WTC11 (cell line): ENCODE measurements at regions not wholly inside any gene's neighbourhood (a gene's known extent, or its start where the extent isn't known, plus 50 kb on each side); places are given as distances from the start of the nearest gene placed in this dataset.

Source experiments
- ATAC-seq: fragments of 200-7000 bp; cut with Tn5 transposase; 2 replicates; pipeline ENCODE4 v1.10.0; 2021; ENCODE audit warnings: mild to moderate bottlenecking, moderate library complexity
- CTCF ChIA-PET: fragments of 300-600 bp; sonication (Branson Sonifier 250); formaldehyde crosslinking; loops from one replicate; lab custom pipeline; 2021; ENCODE audit warnings: antibody characterized with exemption; lab: Charles Lee
- POLR2A ChIA-PET: fragments of 350-600 bp; sonication (Branson Sonifier 250); formaldehyde crosslinking; loops from one replicate; lab custom pipeline; 2021; ENCODE audit warnings: antibody characterized with exemption; lab: Charles Lee
- DNase-seq: peaks from one replicate; pipeline ENCODE4 v3.0.0; 2021; ENCODE audit warnings: low spot score
- H3K27ac Mint-ChIP-seq: 2 replicates; pipeline ENCODE4 v1.8.0; 2021; ENCODE audit warnings: mixed read lengths
- H3K27me3 Mint-ChIP-seq: 2 replicates; pipeline ENCODE4 v1.8.0; 2021; ENCODE audit warnings: low read depth, mild to moderate bottlenecking, moderate library complexity, mixed read lengths
- H3K36me3 Mint-ChIP-seq: 2 replicates; pipeline ENCODE4 v1.8.0; 2021; ENCODE audit warnings: mixed read lengths
- H3K4me1 Mint-ChIP-seq: 2 replicates; pipeline ENCODE4 v1.8.0; 2022; ENCODE audit warnings: mixed read lengths
- H3K4me3 Mint-ChIP-seq: 2 replicates; pipeline ENCODE4 v1.8.0; 2021; ENCODE audit warnings: mild to moderate bottlenecking, moderate library complexity, mixed read lengths
- H3K9me3 Mint-ChIP-seq: 2 replicates; pipeline ENCODE4 v1.8.0; 2021; ENCODE audit warnings: mixed read lengths
- ATF1 ChIP-seq: sonication (generic); formaldehyde crosslinking; IDR thresholded peaks from 2 replicates; pipeline ENCODE4 v1.8.1; 2023; ENCODE audit warnings: mild to moderate bottlenecking, moderate library complexity, missing genetic modification reagents
- HMGA2 ChIP-seq: fragments of 250-450 bp; sonication (Bioruptor Pico); IDR thresholded peaks from 2 replicates; pipeline ENCODE4 v1.4.0; 2021; ENCODE audit warnings: mild to moderate bottlenecking, moderate library complexity
- JAZF1 ChIP-seq: fragments of 250-450 bp; sonication (Bioruptor Pico); IDR thresholded peaks from 2 replicates; pipeline ENCODE4 v1.9.0; 2021; ENCODE audit warnings: moderate library complexity, mild to moderate bottlenecking, inconsistent platforms
- JUN ChIP-seq: sonication (generic); formaldehyde crosslinking; IDR thresholded peaks from 2 replicates; pipeline ENCODE4 v1.8.0; 2023; ENCODE audit warnings: mild to moderate bottlenecking, missing genetic modification reagents
- NFATC4 ChIP-seq: fragments of 250-450 bp; sonication (Bioruptor Pico); IDR thresholded peaks from 2 replicates; pipeline ENCODE4 v1.9.0; 2021; ENCODE audit warnings: mild to moderate bottlenecking
- NR2C2 ChIP-seq: sonication (generic); formaldehyde crosslinking; IDR thresholded peaks from 2 replicates; pipeline ENCODE4 v1.8.0; 2022; ENCODE audit warnings: mild to moderate bottlenecking, missing genetic modification reagents
- OVOL2 ChIP-seq: fragments of 250-450 bp; sonication (Bioruptor Pico); IDR thresholded peaks from 2 replicates; pipeline ENCODE4 v1.9.0; 2021; ENCODE audit warnings: mild to moderate bottlenecking, borderline replicate concordance
- RORB ChIP-seq: fragments of 250-450 bp; sonication (Bioruptor Pico); IDR thresholded peaks from 2 replicates; pipeline ENCODE4 v1.9.0; 2021; ENCODE audit warnings: mild to moderate bottlenecking
- SP1 ChIP-seq: sonication (generic); formaldehyde crosslinking; conservative IDR thresholded peaks from 2 replicates; pipeline ENCODE4 v1.8.1; 2022; ENCODE audit warnings: missing genetic modification reagents
- TCF7 ChIP-seq: sonication (generic); formaldehyde crosslinking; IDR thresholded peaks from 2 replicates; pipeline ENCODE4 v1.8.0; 2022; ENCODE audit warnings: mild to moderate bottlenecking, low read depth, missing genetic modification reagents, moderate library complexity
- TEAD1 ChIP-seq: sonication (generic); formaldehyde crosslinking; IDR thresholded peaks from 2 replicates; pipeline ENCODE4 v1.8.0; 2022; ENCODE audit warnings: mild to moderate bottlenecking, missing genetic modification reagents
- TEAD4 ChIP-seq: sonication (generic); formaldehyde crosslinking; IDR thresholded peaks from 2 replicates; pipeline ENCODE4 v1.8.0; 2022; ENCODE audit warnings: mild to moderate bottlenecking, missing genetic modification reagents
- ZBTB21 ChIP-seq: sonication (generic); formaldehyde crosslinking; IDR thresholded peaks from 2 replicates; pipeline ENCODE4 v1.8.1; 2023; ENCODE audit warnings: mild to moderate bottlenecking, missing genetic modification reagents, borderline replicate concordance
- ZNF138 ChIP-seq: sonication (generic); formaldehyde crosslinking; conservative IDR thresholded peaks from 2 replicates; pipeline ENCODE4 v1.8.1; 2022; ENCODE audit warnings: mild to moderate bottlenecking, moderate library complexity, missing genetic modification reagents
- ZNF317 ChIP-seq: sonication (generic); formaldehyde crosslinking; IDR thresholded peaks from 2 replicates; pipeline ENCODE4 v1.8.1; 2023; ENCODE audit warnings: low read depth, mild to moderate bottlenecking, moderate library complexity, missing genetic modification reagents, borderline replicate concordance
- ZNF423 ChIP-seq: fragments of 250-450 bp; sonication (Bioruptor Pico); IDR thresholded peaks from 2 replicates; pipeline ENCODE4 v2.1.2; 2022; ENCODE audit warnings: mild to moderate bottlenecking, moderate library complexity
- TF ChIP-seq, protein P1 (sequence below): fragments of 250-450 bp; sonication (Bioruptor Pico); IDR thresholded peaks from 2 replicates; pipeline ENCODE4 v1.9.0; 2021; ENCODE audit warnings: mild to moderate bottlenecking
- TF ChIP-seq, protein P2 (sequence below): fragments of 250-450 bp; sonication (Bioruptor Pico); IDR thresholded peaks from 2 replicates; pipeline ENCODE4 v1.9.0; 2021; ENCODE audit warnings: moderate library complexity, mild to moderate bottlenecking, inconsistent platforms, borderline replicate concordance
- TF ChIP-seq, protein P3 (sequence below): sonication (generic); formaldehyde crosslinking; IDR thresholded peaks from 2 replicates; pipeline ENCODE4 v1.8.0; 2023; ENCODE audit warnings: mild to moderate bottlenecking, missing genetic modification reagents
- TF ChIP-seq, protein P4 (sequence below): sonication (generic); formaldehyde crosslinking; IDR thresholded peaks from 2 replicates; pipeline ENCODE4 v1.8.1; 2023; ENCODE audit warnings: mild to moderate bottlenecking, missing genetic modification reagents
- TF ChIP-seq, protein P5 (sequence below): sonication (generic); formaldehyde crosslinking; IDR thresholded peaks from 2 replicates; pipeline ENCODE4 v1.8.1; 2023; ENCODE audit warnings: mild to moderate bottlenecking, moderate library complexity, missing genetic modification reagents

DNA sequence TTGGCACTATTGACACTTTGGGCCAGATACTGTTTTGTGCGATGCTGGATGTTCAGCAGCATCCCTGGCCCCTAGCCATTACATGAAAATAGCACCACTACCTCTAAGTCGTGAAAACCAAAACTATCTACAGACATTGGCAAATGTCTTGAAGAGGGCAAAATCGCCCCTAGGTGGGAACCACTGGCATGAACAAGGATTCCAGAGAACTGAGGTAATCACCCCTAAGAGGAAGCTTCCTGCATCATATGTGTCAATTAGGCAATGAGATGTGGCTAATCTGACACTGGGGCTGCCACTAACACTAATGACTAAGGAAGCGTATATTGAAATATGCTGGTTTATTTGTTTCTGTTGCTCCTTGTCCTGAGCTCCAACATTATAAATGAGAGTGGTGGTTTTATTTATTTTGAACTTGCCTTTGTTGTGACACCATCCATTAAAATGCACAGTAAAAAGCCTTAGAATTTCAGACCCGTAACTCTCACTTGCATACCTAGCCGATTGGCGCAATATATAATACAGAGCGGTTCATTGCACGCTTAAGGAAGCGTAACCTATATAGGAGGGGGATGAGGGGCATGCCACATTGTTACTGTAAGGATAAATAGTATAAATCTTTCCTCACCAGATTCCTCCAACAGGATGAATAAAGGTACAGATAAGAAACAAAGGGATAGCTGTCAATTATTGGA lies 299.8 kb upstream of the CNTN4 start:
- no peaks in the 10 kb centered on the region for H3K4me1 Mint-ChIP-seq
- TF ChIP-seq OVOL2 (CRISPR knock-in tag): no peak
- TF ChIP-seq JUN (CRISPR knock-in tag): no peak
- peaks cover 80% of the 10 kb centered on the region for H3K9me3 Mint-ChIP-seq
- H3K36me3 Mint-ChIP-seq: peaks cover 70% of the 10 kb centered on the region
- ATAC-seq (no peak), DNase-seq (no peak)
- CTCF ChIA-PET: no interaction called here
- H3K27me3 Mint-ChIP-seq: peaks cover 12% of the 10 kb centered on the region; the same call in 1 of the 2 replicates
- POLR2A ChIA-PET: no interaction called here
- no peak overlapping the region for H3K4me3 Mint-ChIP-seq
- no peak overlapping the region for H3K27ac Mint-ChIP-seq

DNA sequence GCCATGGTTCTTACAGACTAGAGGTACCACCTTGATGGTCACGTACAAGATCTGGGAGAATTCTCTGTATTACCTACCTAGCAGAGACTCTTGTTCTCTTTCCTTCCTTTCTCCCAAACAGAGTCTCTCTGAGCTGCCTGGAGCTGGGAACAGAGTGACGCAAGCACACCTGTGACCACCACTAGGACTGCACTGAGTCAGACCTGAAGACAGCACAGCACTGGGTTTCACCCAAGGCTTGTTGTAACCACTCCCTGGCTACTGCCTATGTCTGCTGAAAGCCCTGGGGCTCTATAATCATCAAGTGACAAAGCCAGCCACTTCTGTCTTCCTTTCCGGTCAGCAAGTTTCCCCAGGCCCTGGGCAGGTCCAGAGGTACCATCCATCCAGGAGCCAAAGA lies 293.3 kb upstream of the CNTN4 start:
- H3K9me3 Mint-ChIP-seq: peaks cover 88% of the 10 kb centered on the region
- H3K4me3 Mint-ChIP-seq: no peak overlapping the region
- POLR2A ChIA-PET: no interaction called here

DNA sequence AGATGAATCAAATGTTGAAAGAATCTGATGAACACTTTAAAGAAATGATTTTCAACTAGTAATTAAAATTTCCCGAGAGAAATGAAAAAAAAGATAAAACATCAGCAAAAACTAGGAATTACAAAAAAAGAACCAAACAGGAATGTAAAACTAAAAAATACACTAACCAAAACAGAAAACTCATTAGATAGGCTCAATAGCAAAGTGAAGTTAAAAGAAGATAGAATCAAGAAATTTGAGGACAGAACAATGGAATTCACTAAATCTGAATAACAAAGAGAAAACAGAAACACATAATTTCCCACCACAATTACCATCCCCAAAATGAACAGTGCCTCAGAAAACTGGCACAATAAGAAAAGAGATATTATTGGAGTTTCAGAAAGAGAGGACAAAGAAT lies 290.1 kb upstream of the CNTN4 start:
- no peak overlapping the region for H3K4me3 Mint-ChIP-seq
- H3K9me3 Mint-ChIP-seq: peaks cover 75% of the 10 kb centered on the region

More for the DNA sequence above, 293.3 kb upstream of the CNTN4 start:
- CTCF ChIA-PET: no interaction called here
- DNase-seq: no peak
- no peak for ATAC-seq
- Mint-ChIP-seq H3K36me3 (peaks cover 77% of the 10 kb centered on the region), H3K27ac (no peak overlapping the region), H3K4me1 (no peaks in the 10 kb centered on the region), H3K27me3 (peaks cover 14% of the 10 kb centered on the region; the same call in 1 of the 2 replicates)
- no peak for TF ChIP-seq ZNF138 (CRISPR knock-in tag)
- TF ChIP-seq, protein P1, sequence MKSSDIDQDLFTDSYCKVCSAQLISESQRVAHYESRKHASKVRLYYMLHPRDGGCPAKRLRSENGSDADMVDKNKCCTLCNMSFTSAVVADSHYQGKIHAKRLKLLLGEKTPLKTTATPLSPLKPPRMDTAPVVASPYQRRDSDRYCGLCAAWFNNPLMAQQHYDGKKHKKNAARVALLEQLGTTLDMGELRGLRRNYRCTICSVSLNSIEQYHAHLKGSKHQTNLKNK (CRISPR knock-in tag): no peak

DNA sequence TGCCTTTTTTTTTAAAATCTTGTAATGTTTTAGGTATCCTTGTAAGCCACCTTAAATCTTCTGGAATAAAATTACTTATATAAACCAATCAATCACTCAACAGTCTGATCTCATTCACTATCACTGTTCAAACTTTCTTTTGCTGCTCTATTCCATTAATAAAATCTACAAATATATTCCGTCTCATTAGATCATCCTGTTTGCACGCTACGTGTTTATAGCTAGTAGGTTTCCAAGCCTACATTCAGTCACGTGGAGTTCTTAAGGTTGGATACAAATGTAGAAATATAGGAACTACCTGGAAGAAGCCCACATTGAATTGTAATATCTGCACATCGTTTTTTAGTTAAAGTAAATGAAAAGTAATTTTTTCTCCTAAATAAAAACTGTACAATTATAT lies 274.8 kb upstream of the CNTN4 start:
- Mint-ChIP-seq H3K27me3 (no peaks in the 10 kb centered on the region), H3K4me1 (no peaks in the 10 kb centered on the region), H3K36me3 (peaks cover 65% of the 10 kb centered on the region), H3K4me3 (no peak overlapping the region), H3K9me3 (peaks cover 83% of the 10 kb centered on the region), H3K27ac (no peak overlapping the region)
- DNase-seq (no peak), ATAC-seq (no peak)
- ChIA-PET CTCF (no interaction called here), POLR2A (no interaction called here)
- TF ChIP-seq ZNF317 (no peak), SP1 (CRISPR knock-in tag) (no peak), TCF7 (CRISPR knock-in tag) (no peak), JAZF1 (CRISPR knock-in tag) (no peak), TEAD1 (CRISPR knock-in tag) (no peak), ZBTB21 (CRISPR knock-in tag) (no peak), ATF1 (CRISPR knock-in tag) (no peak), NFATC4 (CRISPR knock-in tag) (no peak), NR2C2 (CRISPR knock-in tag) (no peak), HMGA2 (CRISPR knock-in tag) (no peak), TEAD4 (no peak), ZNF423 (CRISPR knock-in tag) (no peak)
- TF ChIP-seq, protein P2, sequence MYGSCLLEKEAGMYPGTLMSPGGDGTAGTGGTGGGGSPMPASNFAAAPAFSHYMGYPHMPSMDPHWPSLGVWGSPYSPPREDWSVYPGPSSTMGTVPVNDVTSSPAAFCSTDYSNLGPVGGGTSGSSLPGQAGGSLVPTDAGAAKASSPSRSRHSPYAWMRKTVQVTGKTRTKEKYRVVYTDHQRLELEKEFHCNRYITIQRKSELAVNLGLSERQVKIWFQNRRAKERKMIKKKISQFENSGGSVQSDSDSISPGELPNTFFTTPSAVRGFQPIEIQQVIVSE: no peak
- TF ChIP-seq, protein P3, sequence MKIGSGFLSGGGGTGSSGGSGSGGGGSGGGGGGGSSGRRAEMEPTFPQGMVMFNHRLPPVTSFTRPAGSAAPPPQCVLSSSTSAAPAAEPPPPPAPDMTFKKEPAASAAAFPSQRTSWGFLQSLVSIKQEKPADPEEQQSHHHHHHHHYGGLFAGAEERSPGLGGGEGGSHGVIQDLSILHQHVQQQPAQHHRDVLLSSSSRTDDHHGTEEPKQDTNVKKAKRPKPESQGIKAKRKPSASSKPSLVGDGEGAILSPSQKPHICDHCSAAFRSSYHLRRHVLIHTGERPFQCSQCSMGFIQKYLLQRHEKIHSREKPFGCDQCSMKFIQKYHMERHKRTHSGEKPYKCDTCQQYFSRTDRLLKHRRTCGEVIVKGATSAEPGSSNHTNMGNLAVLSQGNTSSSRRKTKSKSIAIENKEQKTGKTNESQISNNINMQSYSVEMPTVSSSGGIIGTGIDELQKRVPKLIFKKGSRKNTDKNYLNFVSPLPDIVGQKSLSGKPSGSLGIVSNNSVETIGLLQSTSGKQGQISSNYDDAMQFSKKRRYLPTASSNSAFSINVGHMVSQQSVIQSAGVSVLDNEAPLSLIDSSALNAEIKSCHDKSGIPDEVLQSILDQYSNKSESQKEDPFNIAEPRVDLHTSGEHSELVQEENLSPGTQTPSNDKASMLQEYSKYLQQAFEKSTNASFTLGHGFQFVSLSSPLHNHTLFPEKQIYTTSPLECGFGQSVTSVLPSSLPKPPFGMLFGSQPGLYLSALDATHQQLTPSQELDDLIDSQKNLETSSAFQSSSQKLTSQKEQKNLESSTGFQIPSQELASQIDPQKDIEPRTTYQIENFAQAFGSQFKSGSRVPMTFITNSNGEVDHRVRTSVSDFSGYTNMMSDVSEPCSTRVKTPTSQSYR (CRISPR knock-in tag): no peak
- TF ChIP-seq, protein P4, sequence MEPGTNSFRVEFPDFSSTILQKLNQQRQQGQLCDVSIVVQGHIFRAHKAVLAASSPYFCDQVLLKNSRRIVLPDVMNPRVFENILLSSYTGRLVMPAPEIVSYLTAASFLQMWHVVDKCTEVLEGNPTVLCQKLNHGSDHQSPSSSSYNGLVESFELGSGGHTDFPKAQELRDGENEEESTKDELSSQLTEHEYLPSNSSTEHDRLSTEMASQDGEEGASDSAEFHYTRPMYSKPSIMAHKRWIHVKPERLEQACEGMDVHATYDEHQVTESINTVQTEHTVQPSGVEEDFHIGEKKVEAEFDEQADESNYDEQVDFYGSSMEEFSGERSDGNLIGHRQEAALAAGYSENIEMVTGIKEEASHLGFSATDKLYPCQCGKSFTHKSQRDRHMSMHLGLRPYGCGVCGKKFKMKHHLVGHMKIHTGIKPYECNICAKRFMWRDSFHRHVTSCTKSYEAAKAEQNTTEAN (CRISPR knock-in tag): no peak
- TF ChIP-seq, protein P5, sequence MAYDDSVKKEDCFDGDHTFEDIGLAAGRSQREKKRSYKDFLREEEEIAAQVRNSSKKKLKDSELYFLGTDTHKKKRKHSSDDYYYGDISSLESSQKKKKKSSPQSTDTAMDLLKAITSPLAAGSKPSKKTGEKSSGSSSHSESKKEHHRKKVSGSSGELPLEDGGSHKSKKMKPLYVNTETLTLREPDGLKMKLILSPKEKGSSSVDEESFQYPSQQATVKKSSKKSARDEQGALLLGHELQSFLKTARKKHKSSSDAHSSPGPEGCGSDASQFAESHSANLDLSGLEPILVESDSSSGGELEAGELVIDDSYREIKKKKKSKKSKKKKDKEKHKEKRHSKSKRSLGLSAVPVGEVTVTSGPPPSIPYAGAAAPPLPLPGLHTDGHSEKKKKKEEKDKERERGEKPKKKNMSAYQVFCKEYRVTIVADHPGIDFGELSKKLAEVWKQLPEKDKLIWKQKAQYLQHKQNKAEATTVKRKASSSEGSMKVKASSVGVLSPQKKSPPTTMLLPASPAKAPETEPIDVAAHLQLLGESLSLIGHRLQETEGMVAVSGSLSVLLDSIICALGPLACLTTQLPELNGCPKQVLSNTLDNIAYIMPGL (CRISPR knock-in tag): no peak

More for the DNA sequence above, 290.1 kb upstream of the CNTN4 start:
- Mint-ChIP-seq H3K27ac (no peak overlapping the region), H3K27me3 (peaks cover 10% of the 10 kb centered on the region), H3K4me1 (no peaks in the 10 kb centered on the region), H3K36me3 (peaks cover 66% of the 10 kb centered on the region)
- DNase-seq (no peak), ATAC-seq (no peak)
- ChIA-PET CTCF (interaction anchor here (0.5 kb wide), 1 partner anchor 1363 kb away, joined by 3 read pairs; no protein-coding TSS in a partner anchor), POLR2A (no interaction called here)
- TF ChIP-seq ZBTB21 (CRISPR knock-in tag) (no peak), RORB (no peak)
- TF ChIP-seq, protein P4 (CRISPR knock-in tag): no peak
